ENCODE measurements at regions not wholly inside any gene's neighbourhood (a gene's known extent, or its start where the extent isn't known, plus 50 kb on each side); places are given as distances from the start of the nearest gene placed in this dataset.
"Not testable (repeated sequence)": the region's sequence is repeated elsewhere in the genome, so short reads cannot be mapped to it uniquely, and the experiment has no call there.

DNA sequence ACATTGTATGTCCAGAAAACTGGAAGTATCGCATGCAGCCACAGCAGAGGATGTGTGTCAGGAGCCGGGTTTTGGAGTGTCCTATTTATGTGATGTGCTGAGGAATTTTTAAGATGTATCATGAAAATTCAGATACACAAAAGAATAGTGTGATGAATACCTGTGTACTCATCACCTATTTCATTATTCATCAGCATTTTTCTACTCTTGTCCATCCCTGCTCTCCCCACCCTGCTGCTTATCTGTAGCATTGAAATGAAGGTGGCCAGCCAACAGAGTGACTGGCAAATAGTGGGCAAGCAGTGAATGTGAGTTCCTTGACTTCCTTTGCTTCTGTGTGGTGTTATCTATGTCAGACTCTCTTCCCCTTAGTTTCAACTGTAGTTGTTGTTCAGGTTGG lies 108.7 kb upstream of the NUTM2F start:
- not testable (repeated sequence) for H3K9ac ChIP-seq (ENCODE audit: insufficient read depth, low read length); H3K4me3 ChIP-seq (replicated peaks in 1 of 4; ENCODE audit: control extremely low read depth in 1 of 4, insufficient read depth in 1 of 4, low read depth in 3 of 4, low read length in 4 of 4); H3K9me3 ChIP-seq (ENCODE audit: control insufficient read depth, insufficient read depth, low read depth, low read length); H3K27me3 ChIP-seq (ENCODE audit: control insufficient read depth, insufficient read depth, low read length); H3K27ac ChIP-seq (ENCODE audit: insufficient read depth, low read length); H3K4me1 ChIP-seq (ENCODE audit: control insufficient read depth, extremely low read depth, insufficient read depth, low read length); H2AFZ ChIP-seq (ENCODE audit: low read length); H4K20me1 ChIP-seq (ENCODE audit: control insufficient read depth, extremely low read depth, insufficient read depth, low read length); H3K79me2 ChIP-seq (ENCODE audit: control insufficient read depth, insufficient read depth, low read length); H3K36me3 ChIP-seq (ENCODE audit: control insufficient read depth, insufficient read depth, low read length); H3K4me2 ChIP-seq (ENCODE audit: extremely low read depth, insufficient read depth, low read length); DNase-seq (ENCODE audit: low read depth in 2 of 2)

DNA sequence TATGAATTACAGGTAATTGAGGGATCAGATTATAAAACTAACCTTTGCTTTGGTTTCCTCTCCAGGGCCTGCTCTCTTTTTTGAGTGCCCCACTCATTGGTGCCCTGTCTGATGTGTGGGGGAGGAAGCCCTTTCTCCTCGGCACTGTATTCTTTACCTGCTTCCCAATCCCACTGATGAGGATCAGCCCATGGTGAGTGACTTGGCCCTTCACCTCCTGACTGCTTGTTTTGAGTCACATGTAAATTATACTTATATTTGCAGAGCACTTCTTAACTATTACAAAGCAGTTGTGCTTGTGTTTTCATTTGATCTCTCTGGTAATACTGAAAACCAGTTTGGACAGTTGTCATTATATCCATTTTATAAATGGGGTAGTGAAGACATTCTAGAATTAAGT lies 109.9 kb upstream of the NUTM2F start:
- not testable (repeated sequence) for H4K20me1 ChIP-seq (ENCODE audit: control insufficient read depth, extremely low read depth, insufficient read depth, low read length); H3K27me3 ChIP-seq (ENCODE audit: control insufficient read depth, insufficient read depth, low read length); H3K27ac ChIP-seq (ENCODE audit: insufficient read depth, low read length); H3K36me3 ChIP-seq (ENCODE audit: control insufficient read depth, insufficient read depth, low read length); H3K79me2 ChIP-seq (ENCODE audit: control insufficient read depth, insufficient read depth, low read length); H2AFZ ChIP-seq (ENCODE audit: low read length); DNase-seq (ENCODE audit: low read depth in 2 of 2); H3K9me3 ChIP-seq (ENCODE audit: control insufficient read depth, insufficient read depth, low read depth, low read length); H3K9ac ChIP-seq (ENCODE audit: insufficient read depth, low read length); H3K4me3 ChIP-seq (replicated peaks in 1 of 4; ENCODE audit: control extremely low read depth in 1 of 4, insufficient read depth in 1 of 4, low read depth in 3 of 4, low read length in 4 of 4); H3K4me1 ChIP-seq (ENCODE audit: control insufficient read depth, extremely low read depth, insufficient read depth, low read length); H3K4me2 ChIP-seq (ENCODE audit: extremely low read depth, insufficient read depth, low read length)

DNA sequence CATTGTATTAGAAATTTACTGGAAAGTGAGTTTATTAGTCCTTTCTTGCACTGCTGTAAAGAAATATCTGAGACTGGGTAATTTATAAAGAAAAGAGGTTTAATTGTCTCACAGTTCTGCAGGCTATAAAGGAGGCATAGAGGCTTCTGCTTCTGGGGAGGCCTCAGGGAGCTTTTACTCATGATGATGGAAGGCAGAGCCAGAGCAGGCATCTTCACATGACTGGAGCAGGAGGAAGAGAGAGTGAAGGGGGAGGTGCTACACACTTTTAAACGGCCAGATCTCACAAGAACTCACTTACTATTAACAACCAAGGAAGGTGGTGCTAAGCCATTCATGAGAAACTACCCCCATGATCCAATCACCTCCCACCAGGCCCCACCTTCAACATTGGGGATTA lies 112.7 kb upstream of the NUTM2F start:
- DNase-seq (ENCODE audit: low read depth in 2 of 2); H3K27ac ChIP-seq (ENCODE audit: insufficient read depth, low read length); H3K27me3 ChIP-seq (ENCODE audit: control insufficient read depth, insufficient read depth, low read length); H2AFZ ChIP-seq (ENCODE audit: low read length); H3K9ac ChIP-seq (ENCODE audit: insufficient read depth, low read length); H4K20me1 ChIP-seq (ENCODE audit: control insufficient read depth, extremely low read depth, insufficient read depth, low read length); H3K79me2 ChIP-seq (ENCODE audit: control insufficient read depth, insufficient read depth, low read length); H3K4me1 ChIP-seq (ENCODE audit: control insufficient read depth, extremely low read depth, insufficient read depth, low read length); H3K4me3 ChIP-seq (replicated peaks in 1 of 4; ENCODE audit: control extremely low read depth in 1 of 4, insufficient read depth in 1 of 4, low read depth in 3 of 4, low read length in 4 of 4); H3K36me3 ChIP-seq (ENCODE audit: control insufficient read depth, insufficient read depth, low read length); H3K4me2 ChIP-seq (ENCODE audit: extremely low read depth, insufficient read depth, low read length); H3K9me3 ChIP-seq (ENCODE audit: control insufficient read depth, insufficient read depth, low read depth, low read length): not testable (repeated sequence)

GRCh38 chr9:94441796-94442195 lies 113.1 kb upstream of the PCAT7 start:
- H3K4me1 ChIP-seq (ENCODE audit: control insufficient read depth, extremely low read depth, insufficient read depth, low read length), result no peaks in the 10 kb centered on the region
- TF ChIP-seq CTCF (conservative IDR thresholded peaks at IDR 0.05 in 1 of 2, IDR thresholded peaks at IDR 0.05 in 1 of 2; ENCODE audit: low read depth in 1 of 2, low read length in 2 of 2) (no peak), EZH2 (IDR thresholded peaks at IDR 0.05; ENCODE audit: low read length, missing control alignments) (no peak)
- no peaks in the 10 kb centered on the region for H3K27me3 ChIP-seq (ENCODE audit: control insufficient read depth, insufficient read depth, low read length)
- H3K9ac ChIP-seq (ENCODE audit: insufficient read depth, low read length), result no peak overlapping the region
- no peaks in the 10 kb centered on the region for H3K36me3 ChIP-seq (ENCODE audit: control insufficient read depth, insufficient read depth, low read length)
- H3K27ac ChIP-seq (ENCODE audit: insufficient read depth, low read length), result no peak overlapping the region
- no peak for DNase-seq (ENCODE audit: low read depth in 2 of 2)
- H3K9me3 ChIP-seq (ENCODE audit: control insufficient read depth, insufficient read depth, low read depth, low read length), result no peaks in the 10 kb centered on the region
- H3K4me2 ChIP-seq (ENCODE audit: extremely low read depth, insufficient read depth, low read length), result no peak overlapping the region
- no peak overlapping the region for H2AFZ ChIP-seq (ENCODE audit: low read length)
- no peaks in the 10 kb centered on the region for H3K79me2 ChIP-seq (ENCODE audit: control insufficient read depth, insufficient read depth, low read length)
- H3K4me3 ChIP-seq (replicated peaks in 1 of 4; ENCODE audit: control extremely low read depth in 1 of 4, insufficient read depth in 1 of 4, low read depth in 3 of 4, low read length in 4 of 4), result no peak overlapping the region
- no peaks in the 10 kb centered on the region for H4K20me1 ChIP-seq (ENCODE audit: control insufficient read depth, extremely low read depth, insufficient read depth, low read length)

All from fibroblast of lung (primary cell).